ENCODE measurements at regions not wholly inside any gene's neighbourhood (a gene's known extent, or its start where the extent isn't known, plus 50 kb on each side); places are given as distances from the start of the nearest gene placed in this dataset.
"Not testable (repeated sequence)": the region's sequence is repeated elsewhere in the genome, so short reads cannot be mapped to it uniquely, and the experiment has no call there.

GRCh38 chr2:103396152-103396551 is 634.3 kb downstream of the TMEM182 start:
- no peak for DNase-seq

GRCh38 chr2:103401621-103402020 is 639.8 kb downstream of the TMEM182 start:
- no peak for DNase-seq

- no peak for DNase-seq
Measured at GRCh38 chr2:103402336-103402735, 640.5 kb downstream of the TMEM182 start.

- no peak for DNase-seq
Measured at GRCh38 chr2:103402944-103403343, 641.1 kb downstream of the TMEM182 start.

GRCh38 chr2:103403388-103403787 is 641.6 kb downstream of the TMEM182 start:
- DNase-seq = not testable (repeated sequence)

- no peak for DNase-seq
Measured at GRCh38 chr2:103410221-103410620, 648.4 kb downstream of the TMEM182 start.

GRCh38 chr2:103419506-103419905 is 657.7 kb downstream of the TMEM182 start:
- no peak for DNase-seq

- DNase-seq = no peak
Measured at GRCh38 chr2:103423100-103423499, 661.3 kb downstream of the TMEM182 start.

- no peak for DNase-seq
Measured at GRCh38 chr2:103427567-103427966, 665.7 kb downstream of the TMEM182 start.

GRCh38 chr2:103430191-103430590 is 668.4 kb downstream of the TMEM182 start:
- DNase-seq = no peak

GRCh38 chr2:103435010-103435409 is 673.2 kb downstream of the TMEM182 start:
- no peak for DNase-seq

GRCh38 chr2:103437161-103437560 is 675.3 kb downstream of the TMEM182 start:
- DNase-seq = no peak

GRCh38 chr2:103445347-103445746 is 683.5 kb downstream of the TMEM182 start:
- peak; percentile 15 to 67 for DNase-seq

GRCh38 chr2:103448495-103448894 is 686.7 kb downstream of the TMEM182 start:
- peak; percentile 9 to 75 for DNase-seq

GRCh38 chr2:103451283-103451682 is 689.5 kb downstream of the TMEM182 start:
- no peak for DNase-seq

GRCh38 chr2:103459283-103459682 is 697.5 kb downstream of the TMEM182 start:
- no peak for DNase-seq

- no peak for DNase-seq
Measured at GRCh38 chr2:103462101-103462500, 700.3 kb downstream of the TMEM182 start.

- no peak for DNase-seq
Measured at GRCh38 chr2:103462712-103463111, 700.9 kb downstream of the TMEM182 start.

GRCh38 chr2:103464831-103465230 is 703.0 kb downstream of the TMEM182 start:
- DNase-seq = no peak

GRCh38 chr2:103469800-103470199 is 708.0 kb downstream of the TMEM182 start:
- no peak for DNase-seq

- no peak for DNase-seq
Measured at GRCh38 chr2:103484906-103485305, 723.1 kb downstream of the TMEM182 start.

- DNase-seq = no peak
Measured at GRCh38 chr2:103496850-103497249, 735.0 kb downstream of the TMEM182 start.

GRCh38 chr2:103506812-103507211 is 745.0 kb downstream of the TMEM182 start:
- no peak for DNase-seq

- no peak for DNase-seq
Measured at GRCh38 chr2:103512442-103512841, 750.6 kb downstream of the TMEM182 start.

- DNase-seq = no peak
Measured at GRCh38 chr2:103520547-103520946, 758.7 kb downstream of the TMEM182 start.

GRCh38 chr2:103525756-103526155 is 763.9 kb downstream of the TMEM182 start:
- DNase-seq = no peak
